ENCODE measurements at regions not wholly inside any gene's neighbourhood (a gene's known extent, or its start where the extent isn't known, plus 50 kb on each side); places are given as distances from the start of the nearest gene placed in this dataset.

GRCh38 chr6:104108634-104109033 lies 751.1 kb downstream of the HACE1 start:
- no peak for TF ChIP-seq CTCF (IDR thresholded peaks at IDR 0.05)
- Mint-ChIP-seq H3K9me3 (ENCODE audit: low read depth) (peaks cover 5% of the 10 kb centered on the region), H3K4me1 (ENCODE audit: low read depth) (no peaks in the 10 kb centered on the region), H3K27me3 (ENCODE audit: low read depth) (no peaks in the 10 kb centered on the region), H3K27ac (ENCODE audit: unreplicated experiment) (no peak overlapping the region), H3K4me3 (ENCODE audit: unreplicated experiment) (no peak overlapping the region), H3K36me3 (ENCODE audit: low read depth) (no peaks in the 10 kb centered on the region)
- no peak for DNase-seq (ENCODE audit: low spot score)

DNA sequence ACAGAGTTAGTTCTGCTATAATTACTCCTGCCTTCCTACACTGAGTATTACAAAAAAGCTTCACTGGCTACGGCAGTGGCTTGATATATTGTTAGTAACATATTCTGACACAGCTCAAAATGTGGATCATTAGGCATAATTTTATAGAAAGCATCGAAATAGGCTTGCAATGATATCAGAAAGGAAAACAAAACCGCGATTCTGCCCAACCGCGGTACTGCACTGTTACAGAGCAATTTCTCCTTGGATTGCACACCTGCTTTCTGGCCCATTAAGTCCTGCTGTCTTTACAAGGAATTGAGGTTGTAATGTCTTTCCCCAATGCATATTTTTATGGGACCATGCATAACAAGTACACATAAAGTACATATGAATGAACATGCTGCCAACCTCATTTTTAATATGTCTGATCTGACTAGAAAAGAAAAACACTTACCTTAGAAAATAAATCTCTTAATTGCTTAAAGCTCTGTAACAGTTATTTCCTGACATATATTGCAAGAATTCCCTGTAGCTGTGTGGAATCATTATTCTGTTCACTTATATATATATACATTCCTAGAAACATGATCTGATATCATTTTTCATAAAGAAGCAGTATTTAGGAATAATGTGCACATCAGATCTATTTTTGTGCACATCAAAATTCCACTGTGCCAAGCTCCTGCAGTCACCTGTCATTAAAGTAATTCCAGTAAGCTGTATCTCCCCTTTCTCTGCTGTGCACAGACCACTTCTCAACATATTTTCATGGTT lies 763.9 kb downstream of the HACE1 start:
- H3K27me3 Mint-ChIP-seq (ENCODE audit: low read depth): peaks cover 3% of the 10 kb centered on the region

DNA sequence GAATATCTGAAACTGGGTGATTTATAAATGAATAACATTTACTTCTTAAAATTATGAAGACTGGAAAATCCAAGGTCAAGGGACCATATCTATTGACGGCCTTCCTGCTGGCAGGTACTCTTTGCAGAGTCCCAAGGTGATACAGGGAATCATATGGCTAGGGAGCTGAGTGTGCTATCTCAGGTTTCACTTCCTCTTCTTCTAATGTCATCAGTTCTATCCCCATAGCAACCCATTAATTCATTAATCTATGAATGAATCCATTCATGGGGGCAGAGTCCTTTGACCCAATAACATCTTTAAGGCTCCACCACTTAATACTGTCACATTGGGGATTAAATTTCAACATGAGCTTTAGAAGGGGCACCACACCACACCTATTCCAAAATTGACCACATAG lies 772.0 kb downstream of the HACE1 start:
- Mint-ChIP-seq H3K4me1 (ENCODE audit: low read depth) (no peaks in the 10 kb centered on the region), H3K9me3 (ENCODE audit: low read depth) (peaks cover 11% of the 10 kb centered on the region), H3K27me3 (ENCODE audit: low read depth) (no peaks in the 10 kb centered on the region), H3K36me3 (ENCODE audit: low read depth) (no peaks in the 10 kb centered on the region), H3K4me3 (ENCODE audit: unreplicated experiment) (no peak overlapping the region), H3K27ac (ENCODE audit: unreplicated experiment) (no peak overlapping the region)
- no peak for DNase-seq (ENCODE audit: low spot score)
- no peak for TF ChIP-seq CTCF (IDR thresholded peaks at IDR 0.05)

More for the DNA sequence above, 763.9 kb downstream of the HACE1 start:
- Mint-ChIP-seq H3K4me1 (ENCODE audit: low read depth) (no peaks in the 10 kb centered on the region), H3K9me3 (ENCODE audit: low read depth) (peaks cover 3% of the 10 kb centered on the region), H3K27ac (ENCODE audit: unreplicated experiment) (no peak overlapping the region), H3K4me3 (ENCODE audit: unreplicated experiment) (no peak overlapping the region), H3K36me3 (ENCODE audit: low read depth) (no peaks in the 10 kb centered on the region)
- TF ChIP-seq CTCF (IDR thresholded peaks at IDR 0.05): no peak
- DNase-seq (ENCODE audit: low spot score): no peak

GRCh38 chr6:104068281-104068680 lies 791.4 kb downstream of the HACE1 start:
- no peak for TF ChIP-seq CTCF (IDR thresholded peaks at IDR 0.05)
- Mint-ChIP-seq H3K9me3 (ENCODE audit: low read depth) (no peaks in the 10 kb centered on the region), H3K4me3 (ENCODE audit: unreplicated experiment) (no peak overlapping the region), H3K4me1 (ENCODE audit: low read depth) (no peaks in the 10 kb centered on the region), H3K27me3 (ENCODE audit: low read depth) (peaks cover 3% of the 10 kb centered on the region), H3K27ac (ENCODE audit: unreplicated experiment) (no peak overlapping the region), H3K36me3 (ENCODE audit: low read depth) (no peaks in the 10 kb centered on the region)
- no peak for DNase-seq (ENCODE audit: low spot score)

DNA sequence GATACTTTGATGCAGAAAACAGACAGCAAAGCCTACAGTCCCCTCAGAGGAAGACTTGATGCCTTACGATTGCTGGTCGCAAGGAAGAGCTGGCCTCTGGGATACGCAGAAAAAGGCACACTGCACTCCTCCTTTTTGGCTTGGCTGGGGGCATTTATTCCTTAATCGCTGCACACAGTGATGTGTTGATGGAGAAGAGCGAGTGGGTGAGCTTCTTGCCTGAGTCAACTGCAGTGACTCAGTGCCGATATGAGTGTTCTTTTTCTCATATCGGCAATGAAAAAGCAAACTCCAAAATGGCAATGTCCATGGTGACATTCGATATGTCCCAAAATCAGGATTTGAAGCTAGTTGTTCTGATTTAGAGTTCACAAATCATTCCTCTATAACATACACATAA lies 794.8 kb downstream of the HACE1 start:
- no peaks in the 10 kb centered on the region for H3K36me3 Mint-ChIP-seq (ENCODE audit: low read depth)
- H3K27ac Mint-ChIP-seq (ENCODE audit: unreplicated experiment): no peak overlapping the region
- no peak for TF ChIP-seq CTCF (IDR thresholded peaks at IDR 0.05)
- peaks cover 3% of the 10 kb centered on the region for H3K27me3 Mint-ChIP-seq (ENCODE audit: low read depth)
- no peak for DNase-seq (ENCODE audit: low spot score)
- no peaks in the 10 kb centered on the region for H3K4me1 Mint-ChIP-seq (ENCODE audit: low read depth)
- H3K4me3 Mint-ChIP-seq (ENCODE audit: unreplicated experiment): no peak overlapping the region
- H3K9me3 Mint-ChIP-seq (ENCODE audit: low read depth): no peaks in the 10 kb centered on the region
